ENCODE measurements at regions not wholly inside any gene's neighbourhood (a gene's known extent, or its start where the extent isn't known, plus 50 kb on each side); places are given as distances from the start of the nearest gene placed in this dataset.

GRCh38 chr11:15885854-15886253, 470.5 kb downstream of the SOX6 start:
- DNase-seq (ENCODE audit: low spot score in 2 of 2) = no peak
- no peak for FAIRE-seq

- FAIRE-seq = no peak
These were observed 470.0 kb downstream of the SOX6 start for GRCh38 chr11:15886299-15886698.

GRCh38 chr11:15886866-15887265, 469.5 kb downstream of the SOX6 start:
- FAIRE-seq (no peak), DNase-seq (ENCODE audit: low spot score in 2 of 2) (no peak)

More at GRCh38 chr11:15886299-15886698, 470.0 kb downstream of the SOX6 start:
- DNase-seq (ENCODE audit: low spot score in 2 of 2) = no peak

- no peak for FAIRE-seq
- DNase-seq (ENCODE audit: low spot score in 2 of 2) = no peak
These were observed 467.6 kb downstream of the SOX6 start for GRCh38 chr11:15888556-15889345.

- DNase-seq (ENCODE audit: low spot score in 2 of 2) (no peak), FAIRE-seq (no peak)
These were observed 466.8 kb downstream of the SOX6 start for GRCh38 chr11:15889363-15890030.

- no peak for DNase-seq (ENCODE audit: low spot score in 2 of 2)
- no peak for FAIRE-seq
These were observed 466.2 kb downstream of the SOX6 start for GRCh38 chr11:15890031-15890713.

GRCh38 chr11:15893080-15893492, 463.3 kb downstream of the SOX6 start:
- FAIRE-seq (no peak), DNase-seq (ENCODE audit: low spot score in 2 of 2) (no peak)

GRCh38 chr11:15896026-15896425, 460.3 kb downstream of the SOX6 start:
- DNase-seq (ENCODE audit: low spot score in 2 of 2) (no peak), FAIRE-seq (no peak)

- FAIRE-seq (no peak), DNase-seq (ENCODE audit: low spot score in 2 of 2) (no peak)
These were observed 459.8 kb downstream of the SOX6 start for GRCh38 chr11:15896530-15896929.

GRCh38 chr11:15897211-15897960, 459.0 kb downstream of the SOX6 start:
- DNase-seq (ENCODE audit: low spot score in 2 of 2) (no peak), FAIRE-seq (no peak)

- no peak for FAIRE-seq
- DNase-seq (ENCODE audit: low spot score in 2 of 2) = no peak
These were observed 455.3 kb downstream of the SOX6 start for GRCh38 chr11:15901054-15901453.

GRCh38 chr11:15901790-15902189, 454.6 kb downstream of the SOX6 start:
- FAIRE-seq = no peak
- no peak for DNase-seq (ENCODE audit: low spot score in 2 of 2)

- DNase-seq (ENCODE audit: low spot score in 2 of 2) (no peak), FAIRE-seq (no peak)
These were observed 453.1 kb downstream of the SOX6 start for GRCh38 chr11:15903246-15903645.

- DNase-seq (ENCODE audit: low spot score in 2 of 2) (peak in 1 of 2 donors; percentile 38), FAIRE-seq (no peak)
These were observed 450.8 kb downstream of the SOX6 start for GRCh38 chr11:15905366-15906104.

GRCh38 chr11:15906481-15907035, 449.8 kb downstream of the SOX6 start:
- FAIRE-seq = no peak
- no peak for DNase-seq (ENCODE audit: low spot score in 2 of 2)

GRCh38 chr11:15907806-15908205, 448.5 kb downstream of the SOX6 start:
- DNase-seq (ENCODE audit: low spot score in 2 of 2) (no peak), FAIRE-seq (no peak)

GRCh38 chr11:15909937-15910598, 446.3 kb downstream of the SOX6 start:
- no peak for DNase-seq (ENCODE audit: low spot score in 2 of 2)

GRCh38 chr11:15910761-15911160, 445.6 kb downstream of the SOX6 start:
- no peak for FAIRE-seq
- no peak for DNase-seq (ENCODE audit: low spot score in 2 of 2)

More at GRCh38 chr11:15909937-15910598, 446.3 kb downstream of the SOX6 start:
- FAIRE-seq = no peak
